Thyroid gland (tissue), 4 donors: ENCODE measurements at regions not wholly inside any gene's neighbourhood (a gene's known extent, or its start where the extent isn't known, plus 50 kb on each side); places are given as distances from the start of the nearest gene placed in this dataset.

Source experiments
- CTCF ChIP-seq, 6 experiments: fragments of 200-600 bp in 3 of 6; fragments of 450-650 bp in 3 of 6; sonication (generic) in 3 of 6; IDR thresholded peaks; one replicate each; pipeline ENCODE4 v1.5.1; 2016 to 2019; ENCODE audit warnings: antibody characterized with exemption in 6 of 6, mild to moderate bottlenecking in 2 of 6, inconsistent platforms in 1 of 6, moderate library complexity in 1 of 6
- POLR2A ChIP-seq, 2 donors: fragments of 450-650 bp; IDR thresholded peaks; one replicate each; pipeline ENCODE4 v1.6.1; 2017; ENCODE audit warnings: antibody characterized with exemption in 2 of 2, mild to moderate bottlenecking in 2 of 2, moderate library complexity in 1 of 2

GRCh38 chr21:38561613-38562581, 63.6 kb upstream of the ERG start:
- TF ChIP-seq CTCF (IDR thresholded peaks at IDR 0.05) (no peak), POLR2A (IDR thresholded peaks at IDR 0.05) (no peak)
